ENCODE measurements at regions not wholly inside any gene's neighbourhood (a gene's known extent, or its start where the extent isn't known, plus 50 kb on each side); places are given as distances from the start of the nearest gene placed in this dataset.
"Not testable (repeated sequence)": the region's sequence is repeated elsewhere in the genome, so short reads cannot be mapped to it uniquely, and the experiment has no call there.

- intact Hi-C loops (cut with DNase I; ENCODE audit: low total_unique reads) = no loop called here
- H3K4me3 ChIP-seq = no peak overlapping the region
- H3K27me3 ChIP-seq = no peaks in the 10 kb centered on the region
- no peaks in the 10 kb centered on the region for H3K36me3 ChIP-seq
- no peak for DNase-seq
- no peaks in the 10 kb centered on the region for H3K9me3 ChIP-seq
- no peak for TF ChIP-seq POLR2A (IDR thresholded peaks at IDR 0.05)
- no peak for TF ChIP-seq CTCF (IDR thresholded peaks at IDR 0.05)
- no peaks in the 10 kb centered on the region for H3K4me1 ChIP-seq
- no peak overlapping the region for H3K27ac ChIP-seq
Measured at GRCh38 chr12:33223956-33224355, 215.7 kb downstream of the SYT10 start.

GRCh38 chr12:33222357-33222756 lies 217.3 kb downstream of the SYT10 start:
- Histone ChIP-seq H3K27me3 (no peaks in the 10 kb centered on the region), H3K9me3 (no peaks in the 10 kb centered on the region), H3K4me3 (no peak overlapping the region), H3K4me1 (no peaks in the 10 kb centered on the region), H3K36me3 (no peaks in the 10 kb centered on the region), H3K27ac (no peak overlapping the region)
- intact Hi-C loops (cut with DNase I; ENCODE audit: low total_unique reads) = no loop called here
- no peak for DNase-seq
- no peak for TF ChIP-seq POLR2A (IDR thresholded peaks at IDR 0.05)
- no peak for TF ChIP-seq CTCF (IDR thresholded peaks at IDR 0.05)

GRCh38 chr12:33205981-33206380 lies 233.6 kb downstream of the SYT10 start:
- Histone ChIP-seq H3K9me3 (no peaks in the 10 kb centered on the region), H3K4me3 (no peak overlapping the region), H3K36me3 (no peaks in the 10 kb centered on the region), H3K27me3 (no peaks in the 10 kb centered on the region), H3K4me1 (no peaks in the 10 kb centered on the region), H3K27ac (no peak overlapping the region)
- DNase-seq = no peak
- TF ChIP-seq POLR2A (IDR thresholded peaks at IDR 0.05) (no peak), CTCF (IDR thresholded peaks at IDR 0.05) (no peak)
- intact Hi-C loops (cut with DNase I; ENCODE audit: low total_unique reads) = no loop called here

- not testable (repeated sequence) for H3K36me3 ChIP-seq
Measured at GRCh38 chr12:33194389-33194788, 245.2 kb downstream of the SYT10 start.

GRCh38 chr12:33192226-33192625 lies 247.4 kb downstream of the SYT10 start:
- TF ChIP-seq POLR2A (IDR thresholded peaks at IDR 0.05) = no peak
- TF ChIP-seq CTCF (IDR thresholded peaks at IDR 0.05) = no peak
- Histone ChIP-seq H3K4me3 (no peak overlapping the region), H3K36me3 (no peaks in the 10 kb centered on the region), H3K4me1 (no peaks in the 10 kb centered on the region), H3K27me3 (no peaks in the 10 kb centered on the region), H3K9me3 (no peaks in the 10 kb centered on the region), H3K27ac (no peak overlapping the region)
- intact Hi-C loops (cut with DNase I; ENCODE audit: low total_unique reads) = no loop called here
- no peak for DNase-seq

More at GRCh38 chr12:33194389-33194788, 245.2 kb downstream of the SYT10 start:
- H3K9me3 ChIP-seq; H3K4me1 ChIP-seq; intact Hi-C loops (cut with DNase I; ENCODE audit: low total_unique reads); DNase-seq; H3K27ac ChIP-seq; H3K27me3 ChIP-seq; H3K4me3 ChIP-seq: not testable (repeated sequence)

GRCh38 chr12:33187409-33187808 lies 252.2 kb downstream of the SYT10 start:
- TF ChIP-seq CTCF (IDR thresholded peaks at IDR 0.05) = no peak
- no peak for TF ChIP-seq POLR2A (IDR thresholded peaks at IDR 0.05)
- Histone ChIP-seq H3K9me3 (no peaks in the 10 kb centered on the region), H3K27ac (no peak overlapping the region), H3K4me1 (no peaks in the 10 kb centered on the region), H3K36me3 (no peaks in the 10 kb centered on the region), H3K27me3 (no peaks in the 10 kb centered on the region), H3K4me3 (no peak overlapping the region)
- intact Hi-C loops (cut with DNase I; ENCODE audit: low total_unique reads) = no loop called here
- no peak for DNase-seq

All from uterus (tissue), 3 donors.